Stimulated activated memory B cell treated with anti-CD40 and anti-IgM and Interleukin-4, amounts not matched to agents 10 μg/mL and 1 μg/mL and 100 μg/mL, for 72 hours (primary cell): ENCODE measurements at regions not wholly inside any gene's neighbourhood (a gene's known extent, or its start where the extent isn't known, plus 50 kb on each side); places are given as distances from the start of the nearest gene placed in this dataset.

Experiments used
- ATAC-seq: fragments of 150-1000 bp; cut with Tn5 transposase; 2 replicates; pipeline ENCODE4 v1.10.0; 2021
- H3K27ac Mint-ChIP-seq: one replicate; pipeline ENCODE4 v1.8.0; 2022; ENCODE audit warnings: mild to moderate bottlenecking, mixed read lengths
- H3K27me3 Mint-ChIP-seq: one replicate; pipeline ENCODE4 v1.8.0; 2022; ENCODE audit warnings: mixed read lengths
- H3K36me3 Mint-ChIP-seq: one replicate; pipeline ENCODE4 v1.8.0; 2022; ENCODE audit warnings: mixed read lengths
- H3K4me1 Mint-ChIP-seq: one replicate; pipeline ENCODE4 v1.8.0; 2022; ENCODE audit warnings: mixed read lengths
- H3K4me3 Mint-ChIP-seq: one replicate; pipeline ENCODE4 v1.8.0; 2022; ENCODE audit warnings: mild to moderate bottlenecking, moderate library complexity, mixed read lengths
- H3K9me3 Mint-ChIP-seq: one replicate; pipeline ENCODE4 v1.8.0; 2022; ENCODE audit warnings: mixed read lengths

DNA sequence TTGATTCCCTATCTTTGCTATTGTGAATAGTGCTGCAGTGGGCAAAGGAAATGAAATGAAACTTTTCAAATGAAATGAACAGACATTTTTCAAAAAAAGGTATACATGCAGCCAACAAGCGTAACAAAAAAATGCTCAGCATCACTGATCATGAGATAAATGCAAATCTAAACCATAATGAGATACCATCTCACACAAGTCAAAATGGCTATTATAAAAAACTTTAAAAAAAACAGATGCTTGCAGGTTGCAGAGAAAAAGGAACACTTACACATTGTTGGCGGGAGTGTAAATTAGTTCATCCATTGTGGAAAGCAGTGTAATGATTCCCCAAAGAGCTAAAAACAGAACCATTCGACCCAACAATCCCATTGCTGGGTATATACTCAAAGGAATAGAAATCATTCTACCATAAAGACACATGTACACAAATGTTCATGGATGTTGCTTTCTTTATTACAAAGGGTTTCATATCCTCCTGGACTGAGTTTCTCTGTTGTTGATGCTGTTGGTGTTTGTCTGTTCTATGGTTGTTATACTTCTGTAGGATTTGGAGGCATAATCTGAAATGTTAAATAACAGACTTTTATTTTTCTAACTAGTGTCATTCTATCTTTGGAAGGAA lies 99.3 kb upstream of the SOX9 start:
- H3K27me3 Mint-ChIP-seq = no peaks in the 10 kb centered on the region
- no peaks in the 10 kb centered on the region for H3K36me3 Mint-ChIP-seq
- H3K4me3 Mint-ChIP-seq = no peak overlapping the region
- H3K4me1 Mint-ChIP-seq = no peaks in the 10 kb centered on the region
- no peak overlapping the region for H3K27ac Mint-ChIP-seq
- ATAC-seq = no peak
- H3K9me3 Mint-ChIP-seq = peaks cover 3% of the 10 kb centered on the region

DNA sequence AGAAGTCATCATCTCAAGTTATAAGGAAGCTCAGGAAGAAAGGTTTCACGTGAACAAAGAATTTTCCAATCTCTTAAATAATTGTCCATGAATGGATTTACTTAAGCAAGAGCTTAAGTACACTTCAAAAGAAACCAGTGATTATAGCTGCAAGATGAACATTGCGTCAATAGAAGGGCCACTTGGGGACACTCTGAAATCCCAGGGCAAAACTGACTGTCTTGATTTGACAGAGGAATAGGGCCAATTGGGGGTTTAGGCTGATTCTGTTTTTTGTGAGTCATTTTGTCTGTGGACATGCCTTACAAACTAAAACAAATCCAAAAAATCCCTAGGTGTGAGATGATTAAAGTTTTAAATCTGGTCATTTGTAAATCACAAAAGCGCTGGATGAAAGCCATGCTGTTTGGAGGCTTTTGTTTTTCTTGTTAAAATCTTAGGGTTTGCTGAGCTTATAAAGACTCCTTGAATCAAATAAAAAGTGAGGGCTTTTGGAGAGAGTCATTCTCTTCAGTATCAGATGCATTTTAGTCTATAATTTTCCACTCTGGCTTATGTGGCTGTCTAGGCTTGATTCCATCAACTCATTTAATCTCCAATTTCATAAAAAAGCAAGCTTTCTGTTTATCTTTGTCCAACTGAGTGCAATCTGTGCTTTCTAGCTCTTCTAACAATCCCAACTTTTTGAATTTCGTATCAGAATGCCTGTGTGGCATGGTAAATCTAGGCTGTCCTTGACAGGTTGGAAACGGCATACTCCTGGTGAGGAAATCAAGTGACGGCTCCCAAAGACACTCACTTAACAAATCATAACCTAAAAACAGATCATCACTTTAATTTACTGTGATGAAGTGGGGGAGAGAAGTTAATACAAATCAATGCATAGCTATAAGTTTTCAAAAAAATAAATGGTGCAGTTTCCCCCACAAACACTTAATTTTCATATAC lies 98.2 kb upstream of the SOX9 start:
- H3K27ac Mint-ChIP-seq = no peak overlapping the region
- no peak overlapping the region for H3K4me3 Mint-ChIP-seq
- no peak for ATAC-seq
- H3K36me3 Mint-ChIP-seq = no peaks in the 10 kb centered on the region
- H3K27me3 Mint-ChIP-seq = no peaks in the 10 kb centered on the region
- peaks cover 3% of the 10 kb centered on the region for H3K9me3 Mint-ChIP-seq
- no peaks in the 10 kb centered on the region for H3K4me1 Mint-ChIP-seq

DNA sequence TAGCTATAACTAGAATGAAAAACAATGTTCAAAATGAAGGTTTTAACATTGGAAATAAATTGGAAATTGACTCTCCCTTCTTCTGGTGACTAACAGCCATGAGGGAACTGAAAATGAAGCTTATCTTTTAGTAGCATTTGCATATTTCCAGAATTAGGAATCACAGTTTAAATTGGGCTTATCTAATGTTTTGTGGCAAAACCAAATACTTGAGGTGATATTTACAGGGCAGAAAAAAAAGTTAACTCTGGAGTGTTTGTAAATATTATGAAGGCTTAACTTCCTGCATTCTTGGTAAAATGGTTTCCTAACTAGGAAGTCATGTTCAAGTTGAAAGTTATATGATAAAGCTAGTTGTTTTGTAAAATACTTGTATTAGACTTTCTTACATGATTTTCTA lies 96.4 kb upstream of the SOX9 start:
- ATAC-seq = no peak
- peaks cover 3% of the 10 kb centered on the region for H3K9me3 Mint-ChIP-seq

DNA sequence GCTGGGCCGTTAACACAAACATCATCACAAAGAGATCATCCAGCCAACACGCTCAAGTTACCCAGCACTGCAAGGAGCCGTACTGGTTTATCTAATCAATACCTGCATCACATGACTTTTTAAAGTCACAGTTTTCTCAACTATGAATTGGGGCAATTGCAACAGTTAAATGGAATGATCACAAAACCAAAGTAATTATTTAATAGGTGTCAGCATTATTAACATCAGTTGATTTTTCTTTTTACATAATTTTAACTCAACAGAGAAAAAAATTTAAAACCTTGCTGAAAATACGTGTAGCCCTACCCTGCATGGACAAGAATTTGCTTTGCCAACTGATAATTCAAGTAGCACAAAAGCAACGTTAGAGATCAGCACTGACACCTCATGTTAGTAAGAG lies 95.7 kb upstream of the SOX9 start:
- H3K9me3 Mint-ChIP-seq = peaks cover 3% of the 10 kb centered on the region
- H3K4me1 Mint-ChIP-seq = peaks cover under 1% of the 10 kb centered on the region
- peaks cover 12% of the 10 kb centered on the region for H3K27me3 Mint-ChIP-seq
- no peak overlapping the region for H3K27ac Mint-ChIP-seq
- no peak overlapping the region for H3K4me3 Mint-ChIP-seq
- no peaks in the 10 kb centered on the region for H3K36me3 Mint-ChIP-seq
- ATAC-seq = no peak

More for the DNA sequence above, 96.4 kb upstream of the SOX9 start:
- no peaks in the 10 kb centered on the region for H3K4me1 Mint-ChIP-seq
- H3K36me3 Mint-ChIP-seq = no peaks in the 10 kb centered on the region
- H3K27ac Mint-ChIP-seq = no peak overlapping the region
- H3K27me3 Mint-ChIP-seq = peaks cover 10% of the 10 kb centered on the region
- no peak overlapping the region for H3K4me3 Mint-ChIP-seq

DNA sequence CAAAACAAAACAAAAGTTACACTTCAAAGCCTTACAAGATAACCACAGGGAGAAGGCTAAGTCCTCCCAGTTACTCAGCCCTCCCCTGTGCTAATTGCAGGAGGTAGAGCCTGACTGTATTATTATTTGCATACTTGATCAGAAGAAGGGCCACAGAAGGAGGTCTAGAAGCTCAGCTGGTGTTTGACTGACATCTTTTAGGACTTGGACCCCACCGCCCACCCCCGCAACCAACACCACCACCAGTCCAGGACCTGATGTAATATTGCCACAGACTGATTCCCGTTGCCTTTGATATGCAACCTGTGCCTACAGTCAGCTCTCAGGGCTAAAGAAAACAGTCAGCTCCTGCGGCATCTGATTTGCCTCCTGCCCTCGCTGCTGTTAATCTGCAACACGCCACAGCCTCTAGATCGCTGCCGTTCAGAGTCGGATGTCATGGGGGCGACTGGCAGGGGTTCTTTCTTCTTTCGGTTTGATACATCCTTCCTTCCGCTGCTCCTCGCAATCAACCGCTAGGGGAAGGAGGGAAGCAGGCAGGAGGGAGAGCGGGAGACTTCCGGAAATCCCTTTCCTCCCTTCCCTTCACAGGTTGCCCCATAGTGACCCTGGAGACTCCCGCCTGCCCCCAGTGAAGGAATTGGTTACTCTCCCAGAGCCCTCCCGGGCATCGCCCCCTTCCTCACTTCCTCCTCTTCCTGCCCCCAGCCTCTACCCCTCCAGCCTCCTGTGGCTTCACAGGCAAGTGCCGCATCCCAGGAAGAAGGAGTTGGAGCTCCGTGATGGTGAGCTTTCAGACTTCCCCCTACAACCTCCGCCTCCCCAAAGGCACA lies 90.5 kb upstream of the SOX9 start:
- Mint-ChIP-seq H3K27me3 (peaks cover 20% of the 10 kb centered on the region), H3K36me3 (no peaks in the 10 kb centered on the region), H3K27ac (no peak overlapping the region), H3K9me3 (peaks cover 4% of the 10 kb centered on the region), H3K4me1 (peaks cover 7% of the 10 kb centered on the region), H3K4me3 (peak overlapping the region; percentile 38)
- ATAC-seq = no peak

DNA sequence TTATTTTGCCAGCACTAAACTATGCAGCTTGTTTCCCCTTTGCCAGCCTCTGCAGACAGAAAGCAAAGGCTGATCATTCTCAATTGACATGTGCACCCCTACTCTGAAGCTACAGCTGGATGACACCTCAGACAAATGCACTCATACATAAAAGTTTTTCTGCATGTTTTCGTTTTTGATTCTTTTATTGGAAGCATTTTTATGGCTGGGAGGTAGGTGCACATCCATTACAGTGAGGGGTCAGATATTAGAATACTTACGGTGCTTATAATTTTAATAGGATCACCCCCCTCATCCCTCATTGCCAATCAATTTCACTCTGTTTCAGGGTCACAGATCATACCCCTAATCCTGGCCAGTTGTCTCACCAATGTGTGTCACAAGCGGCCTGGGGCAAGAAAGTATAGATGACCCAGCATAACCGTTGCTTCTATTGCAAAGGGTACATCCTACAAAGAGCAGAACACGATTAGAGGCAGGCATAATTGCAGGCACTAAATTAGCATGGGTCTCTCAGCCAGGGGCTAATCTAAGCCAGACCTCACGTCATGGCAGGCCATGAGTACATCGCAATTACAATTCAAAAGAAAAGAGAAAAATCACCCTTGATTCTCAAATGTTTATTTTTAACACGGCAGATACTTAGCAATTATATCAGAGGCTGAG lies 89.5 kb upstream of the SOX9 start:
- Mint-ChIP-seq H3K27ac (no peak overlapping the region), H3K4me3 (no peak overlapping the region), H3K4me1 (peaks cover 7% of the 10 kb centered on the region), H3K27me3 (peaks cover 20% of the 10 kb centered on the region), H3K9me3 (peaks cover 4% of the 10 kb centered on the region), H3K36me3 (no peaks in the 10 kb centered on the region)
- no peak for ATAC-seq

DNA sequence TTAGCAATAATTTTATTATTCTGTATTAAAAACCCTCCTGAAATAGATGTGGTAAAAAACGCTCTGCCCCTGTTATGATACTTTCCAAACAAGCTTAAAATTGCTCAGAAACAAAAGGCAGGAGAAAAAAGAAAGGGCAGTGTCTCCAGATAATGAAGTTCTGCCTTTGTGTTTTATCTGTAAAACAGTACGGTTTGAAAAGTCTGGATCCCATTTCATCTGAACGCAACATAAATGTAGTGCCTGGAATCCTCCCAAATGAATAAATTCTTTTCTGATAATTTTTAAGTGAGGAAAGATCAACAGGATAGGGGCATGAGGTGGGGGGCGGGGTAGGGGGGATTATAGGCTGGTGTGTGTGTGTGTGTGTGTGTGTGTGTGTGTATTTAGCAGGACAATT lies 87.5 kb upstream of the SOX9 start:
- Mint-ChIP-seq H3K27ac (no peak overlapping the region), H3K9me3 (peaks cover 4% of the 10 kb centered on the region), H3K4me3 (no peak overlapping the region), H3K36me3 (no peaks in the 10 kb centered on the region), H3K27me3 (peaks cover 20% of the 10 kb centered on the region), H3K4me1 (peaks cover 7% of the 10 kb centered on the region)
- ATAC-seq = no peak

DNA sequence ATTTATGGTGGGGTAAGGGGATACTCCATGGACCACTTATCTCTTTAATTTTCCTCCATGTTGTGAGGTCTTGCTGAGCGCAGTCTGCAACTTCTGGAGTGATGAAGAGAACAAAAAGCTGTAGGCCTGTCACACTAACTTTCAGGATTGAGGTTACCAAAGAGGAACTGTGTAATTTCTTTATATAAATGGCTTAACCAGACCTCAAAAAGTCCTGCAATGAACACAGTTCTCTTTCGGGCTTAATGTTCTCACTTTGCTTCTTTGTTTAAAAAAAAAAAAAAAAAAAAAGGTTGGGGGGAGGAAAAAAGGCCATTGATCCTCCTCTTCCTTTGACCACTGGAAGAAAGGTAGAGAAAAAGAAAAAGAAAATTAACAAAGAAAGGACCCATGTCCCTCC lies 86.8 kb upstream of the SOX9 start:
- no peak for ATAC-seq

DNA sequence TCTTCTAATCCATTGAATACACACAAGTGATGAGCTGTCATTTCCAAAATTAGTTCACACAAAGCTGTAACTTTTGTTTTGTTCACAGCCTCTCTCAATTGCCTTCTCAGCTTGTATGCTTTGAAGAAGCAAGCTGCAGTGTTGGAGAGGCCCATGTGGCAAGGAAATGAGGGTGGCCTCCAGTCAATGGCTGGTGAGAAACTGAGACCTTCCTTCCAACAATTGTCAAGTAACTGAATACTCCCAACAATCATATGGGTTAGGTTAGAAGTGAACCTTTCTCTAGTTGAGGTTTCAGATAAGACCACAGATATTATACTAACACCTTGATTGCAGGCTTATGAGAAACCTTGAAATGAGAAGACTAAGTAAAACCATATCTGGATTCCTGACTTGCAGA lies 82.4 kb upstream of the SOX9 start:
- H3K4me3 Mint-ChIP-seq = no peak overlapping the region
- no peak for ATAC-seq
- H3K4me1 Mint-ChIP-seq = no peaks in the 10 kb centered on the region
- no peak overlapping the region for H3K27ac Mint-ChIP-seq
- H3K9me3 Mint-ChIP-seq = peaks cover 2% of the 10 kb centered on the region
- H3K27me3 Mint-ChIP-seq = no peaks in the 10 kb centered on the region
- H3K36me3 Mint-ChIP-seq = no peaks in the 10 kb centered on the region

More for the DNA sequence above, 86.8 kb upstream of the SOX9 start:
- Mint-ChIP-seq H3K27ac (no peak overlapping the region), H3K4me3 (no peak overlapping the region), H3K36me3 (no peaks in the 10 kb centered on the region), H3K9me3 (peaks cover 4% of the 10 kb centered on the region), H3K4me1 (peaks cover 7% of the 10 kb centered on the region), H3K27me3 (peaks cover 15% of the 10 kb centered on the region)

DNA sequence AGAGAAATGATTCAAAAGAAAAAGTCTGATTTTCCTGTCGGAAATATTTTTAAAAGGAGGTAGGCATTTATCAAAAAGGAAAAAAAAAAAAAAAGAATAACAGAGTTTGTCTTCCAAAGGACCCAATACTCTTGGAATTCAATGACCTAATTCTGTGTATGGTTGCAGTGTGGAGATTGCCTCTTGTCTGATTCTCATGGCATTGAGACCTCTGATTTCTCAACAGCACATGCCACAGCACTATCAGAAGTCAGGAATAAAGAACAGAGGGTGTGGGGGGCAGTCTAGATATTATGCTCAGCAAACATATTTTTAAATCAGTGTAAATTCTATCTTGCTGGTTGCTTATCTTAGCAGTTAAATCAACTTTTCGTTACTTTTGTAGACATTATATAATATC lies 81.3 kb upstream of the SOX9 start:
- Mint-ChIP-seq H3K4me3 (no peak overlapping the region), H3K4me1 (no peaks in the 10 kb centered on the region), H3K9me3 (peaks cover 2% of the 10 kb centered on the region), H3K27me3 (no peaks in the 10 kb centered on the region), H3K27ac (no peak overlapping the region), H3K36me3 (no peaks in the 10 kb centered on the region)
- no peak for ATAC-seq

DNA sequence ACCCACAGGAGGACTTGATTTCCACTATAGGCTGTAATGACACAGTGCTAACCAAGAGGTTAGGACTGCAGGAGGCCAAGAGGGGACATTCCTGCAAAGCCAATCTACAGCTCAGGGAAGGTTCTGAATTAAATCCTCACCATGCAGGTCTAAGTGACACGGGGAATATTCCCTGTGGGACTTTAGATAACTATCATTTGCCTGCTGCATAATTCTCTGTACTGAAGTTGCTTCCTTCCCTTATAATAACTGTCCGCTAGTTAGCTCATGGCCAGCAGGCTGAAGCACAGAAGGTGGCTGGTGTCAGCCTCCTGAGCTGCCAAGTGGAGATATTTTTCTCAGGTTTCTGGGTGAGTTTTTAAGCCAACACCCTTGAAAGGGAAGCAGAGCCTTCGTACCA lies 74.6 kb upstream of the SOX9 start:
- H3K27ac Mint-ChIP-seq = no peak overlapping the region

DNA sequence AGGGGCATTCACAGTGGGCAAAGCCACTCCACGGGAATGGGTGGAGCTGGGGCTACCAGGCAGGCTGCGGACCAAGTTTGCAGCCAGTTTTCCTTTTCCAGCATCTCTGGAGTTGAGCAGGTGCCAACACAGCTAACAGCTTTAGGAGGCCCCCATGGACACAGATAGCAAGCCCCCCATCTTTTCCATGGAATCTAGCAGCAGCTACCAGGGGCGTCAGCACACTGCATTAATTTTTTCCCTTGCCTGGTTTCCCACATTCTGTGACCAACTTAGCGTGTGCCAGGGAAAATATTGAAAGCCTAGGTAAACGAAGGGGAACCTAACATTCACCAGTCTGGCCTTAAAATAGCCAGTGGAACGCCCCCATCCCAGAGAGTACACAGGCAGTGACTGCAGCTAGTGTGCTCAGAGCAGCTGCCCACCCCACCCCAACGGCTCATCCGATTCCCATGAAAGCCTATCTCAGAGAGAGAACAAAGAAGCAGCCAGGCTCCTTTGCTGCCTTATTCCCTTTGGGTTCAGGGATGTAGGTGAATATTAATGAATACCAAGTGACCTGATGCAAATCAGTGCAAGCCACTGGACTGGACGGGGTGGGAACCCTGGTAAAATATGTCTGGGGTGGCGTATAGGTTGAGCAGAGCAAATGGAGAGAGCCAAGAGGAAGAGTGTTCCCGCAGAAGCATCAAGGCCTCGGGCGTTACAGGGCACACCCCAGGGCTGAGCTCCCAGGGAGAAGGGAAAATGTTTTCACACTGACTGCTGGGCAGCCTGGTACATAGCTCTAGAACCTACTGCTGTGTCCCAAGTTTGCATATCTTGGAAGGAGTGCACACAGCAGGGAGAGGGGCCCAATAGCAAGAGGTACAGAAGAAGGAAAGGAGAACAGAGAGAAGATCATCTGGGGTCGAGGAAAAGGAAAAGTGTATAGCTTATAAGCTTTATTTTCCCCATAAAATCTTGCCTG lies 73.9 kb upstream of the SOX9 start:
- Mint-ChIP-seq H3K36me3 (no peaks in the 10 kb centered on the region), H3K9me3 (peaks cover 8% of the 10 kb centered on the region), H3K4me3 (no peak overlapping the region), H3K4me1 (no peaks in the 10 kb centered on the region), H3K27ac (no peak overlapping the region), H3K27me3 (no peaks in the 10 kb centered on the region)
- ATAC-seq = no peak

More for the DNA sequence above, 74.6 kb upstream of the SOX9 start:
- Mint-ChIP-seq H3K4me1 (no peaks in the 10 kb centered on the region), H3K9me3 (peaks cover 8% of the 10 kb centered on the region), H3K27me3 (no peaks in the 10 kb centered on the region), H3K36me3 (no peaks in the 10 kb centered on the region), H3K4me3 (no peak overlapping the region)
- ATAC-seq = no peak

DNA sequence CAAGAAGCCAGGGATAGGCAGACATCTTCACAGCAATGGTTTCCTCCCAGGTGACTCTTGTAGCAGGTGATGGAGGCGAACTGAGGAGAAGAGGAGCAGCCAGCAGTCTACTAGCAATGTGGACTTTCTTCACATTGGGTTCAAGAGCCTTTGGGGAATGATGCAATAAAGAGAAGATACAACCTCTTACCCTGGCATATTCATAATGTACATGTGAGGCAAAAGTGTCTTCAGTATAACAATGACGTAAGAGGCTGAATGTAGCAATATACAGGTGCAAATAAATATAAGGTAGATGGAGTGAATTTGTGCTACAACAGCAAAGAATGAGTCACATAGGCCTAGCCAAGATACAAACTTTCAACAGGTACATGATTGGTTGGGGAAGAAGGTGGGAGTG lies 70.9 kb upstream of the SOX9 start:
- no peak for ATAC-seq
- H3K4me3 Mint-ChIP-seq = no peak overlapping the region
- no peaks in the 10 kb centered on the region for H3K27me3 Mint-ChIP-seq
- H3K36me3 Mint-ChIP-seq = no peaks in the 10 kb centered on the region
- no peaks in the 10 kb centered on the region for H3K4me1 Mint-ChIP-seq
- H3K27ac Mint-ChIP-seq = no peak overlapping the region
- H3K9me3 Mint-ChIP-seq = peaks cover 6% of the 10 kb centered on the region

DNA sequence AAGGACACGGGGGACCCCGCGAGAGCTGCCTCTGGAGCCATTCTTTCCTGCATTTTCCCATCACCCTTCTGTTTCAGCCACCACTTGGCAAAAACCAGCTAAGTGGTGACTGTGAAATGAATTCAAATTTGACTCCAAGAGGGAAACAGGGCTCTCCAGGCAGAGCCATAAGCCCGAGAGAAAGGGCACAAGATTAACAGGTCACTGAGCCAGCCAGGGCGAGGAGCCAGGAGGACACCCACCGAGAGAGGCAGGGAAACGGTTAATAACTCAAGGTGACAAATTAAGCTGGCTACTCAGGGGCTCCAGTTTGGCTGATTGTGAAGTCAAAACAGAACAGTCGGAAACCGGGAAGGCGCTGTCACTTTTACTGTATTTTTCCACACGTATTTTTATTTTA lies 67.8 kb upstream of the SOX9 start:
- no peaks in the 10 kb centered on the region for H3K36me3 Mint-ChIP-seq
- no peak overlapping the region for H3K27ac Mint-ChIP-seq
- H3K27me3 Mint-ChIP-seq = no peaks in the 10 kb centered on the region
- H3K4me1 Mint-ChIP-seq = no peaks in the 10 kb centered on the region
- H3K4me3 Mint-ChIP-seq = no peak overlapping the region
- no peak for ATAC-seq
- peaks cover 6% of the 10 kb centered on the region for H3K9me3 Mint-ChIP-seq
